ENCODE measurements at regions not wholly inside any gene's neighbourhood (a gene's known extent, or its start where the extent isn't known, plus 50 kb on each side); places are given as distances from the start of the nearest gene placed in this dataset.

GRCh38 chr10:85195596-85195995 is 867.2 kb downstream of the CCSER2 start:
- TF ChIP-seq CTCF (IDR thresholded peaks at IDR 0.05; ENCODE audit: low read depth, low read length) (no peak), POLR2A (IDR thresholded peaks at IDR 0.05; ENCODE audit: extremely low read depth, insufficient read length) (no peak)
